Neural cell (in vitro differentiated cells): ENCODE measurements at regions not wholly inside any gene's neighbourhood (a gene's known extent, or its start where the extent isn't known, plus 50 kb on each side); places are given as distances from the start of the nearest gene placed in this dataset.

Experiments used
- CTCF ChIP-seq: fragments of 450-650 bp; IDR thresholded peaks from 2 replicates; pipeline ENCODE4 v1.5.1; 2014; ENCODE audit warnings: antibody characterized with exemption, mild to moderate bottlenecking, moderate library complexity; ENCODE audit not compliant: poor library complexity, severe bottlenecking
- RAD21 ChIP-seq: fragments of 450-650 bp; conservative IDR thresholded peaks from 2 replicates; pipeline ENCODE4 v1.6.1; 2014; ENCODE audit warnings: antibody characterized with exemption, mild to moderate bottlenecking, moderate library complexity

GRCh38 chr1:39141925-39142324 is 62.6 kb upstream of the MACF1 start:
- no peak for TF ChIP-seq CTCF
- TF ChIP-seq RAD21: no peak
